Endothelial cell (in vitro differentiated cells): ENCODE measurements at regions not wholly inside any gene's neighbourhood (a gene's known extent, or its start where the extent isn't known, plus 50 kb on each side); places are given as distances from the start of the nearest gene placed in this dataset.
"Not testable (repeated sequence)": the region's sequence is repeated elsewhere in the genome, so short reads cannot be mapped to it uniquely, and the experiment has no call there.

Experiments used
- DNase-seq: peaks from one replicate; pipeline ENCODE4 v3.0.0; 2021; ENCODE audit warnings: low spot score
- H3K27ac Mint-ChIP-seq: one replicate; pipeline ENCODE4 v1.8.0; 2021; ENCODE audit warnings: mixed read lengths, inconsistent platforms; ENCODE audit not compliant: unreplicated experiment
- H3K27me3 Mint-ChIP-seq: one replicate; pipeline ENCODE4 v1.8.0; 2021; ENCODE audit warnings: mild to moderate bottlenecking, moderate library complexity, mixed read lengths, inconsistent platforms; ENCODE audit not compliant: unreplicated experiment
- H3K36me3 Mint-ChIP-seq: one replicate; pipeline ENCODE4 v1.8.0; 2021; ENCODE audit warnings: mild to moderate bottlenecking, low read depth, mixed read lengths, inconsistent platforms; ENCODE audit not compliant: unreplicated experiment
- H3K4me1 Mint-ChIP-seq: one replicate; pipeline ENCODE4 v1.8.0; 2021; ENCODE audit warnings: mild to moderate bottlenecking, mixed read lengths, inconsistent platforms; ENCODE audit not compliant: unreplicated experiment
- H3K4me3 Mint-ChIP-seq: one replicate; pipeline ENCODE4 v1.8.0; 2021; ENCODE audit warnings: mild to moderate bottlenecking, mixed read lengths, inconsistent platforms; ENCODE audit not compliant: unreplicated experiment
- H3K9me3 Mint-ChIP-seq: one replicate; pipeline ENCODE4 v1.8.0; 2021; ENCODE audit warnings: mixed read lengths, inconsistent platforms; ENCODE audit not compliant: unreplicated experiment
- TF ChIP-seq, protein P1 (sequence below): fragments of 200-600 bp; sonication (generic); IDR thresholded peaks from one replicate; pipeline ENCODE4 v1.5.0; 2021; ENCODE audit warnings: antibody characterized with exemption; ENCODE audit not compliant: unreplicated experiment

DNA sequence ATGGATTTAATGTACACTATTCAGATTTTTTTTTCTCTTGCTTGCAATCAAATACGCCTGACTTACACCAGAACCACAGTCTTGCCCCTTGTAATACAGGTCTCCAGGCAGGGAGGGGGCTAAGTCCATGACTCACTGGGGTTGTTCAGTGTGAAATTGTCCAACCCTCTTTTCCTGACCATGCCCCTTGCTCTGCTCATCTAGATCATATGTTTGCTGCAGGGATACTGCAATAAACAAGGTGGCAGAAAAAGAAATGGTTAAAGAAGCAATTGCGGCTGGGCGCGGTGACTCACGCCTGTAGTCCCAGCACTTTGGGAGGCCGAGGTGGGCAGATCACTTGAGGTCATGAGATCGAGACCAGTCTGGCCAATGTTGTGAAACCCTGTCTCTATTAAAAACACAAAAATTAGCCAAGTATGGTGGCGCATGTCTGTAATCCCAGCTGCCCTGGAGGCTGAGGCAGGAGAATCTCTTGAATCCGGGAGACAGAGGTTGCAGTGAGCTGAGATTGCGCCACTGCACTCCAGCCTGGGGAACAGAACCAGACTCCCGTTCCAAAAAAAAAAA, 85.5 kb downstream of the TMEM130 start:
- TF ChIP-seq, protein P1, sequence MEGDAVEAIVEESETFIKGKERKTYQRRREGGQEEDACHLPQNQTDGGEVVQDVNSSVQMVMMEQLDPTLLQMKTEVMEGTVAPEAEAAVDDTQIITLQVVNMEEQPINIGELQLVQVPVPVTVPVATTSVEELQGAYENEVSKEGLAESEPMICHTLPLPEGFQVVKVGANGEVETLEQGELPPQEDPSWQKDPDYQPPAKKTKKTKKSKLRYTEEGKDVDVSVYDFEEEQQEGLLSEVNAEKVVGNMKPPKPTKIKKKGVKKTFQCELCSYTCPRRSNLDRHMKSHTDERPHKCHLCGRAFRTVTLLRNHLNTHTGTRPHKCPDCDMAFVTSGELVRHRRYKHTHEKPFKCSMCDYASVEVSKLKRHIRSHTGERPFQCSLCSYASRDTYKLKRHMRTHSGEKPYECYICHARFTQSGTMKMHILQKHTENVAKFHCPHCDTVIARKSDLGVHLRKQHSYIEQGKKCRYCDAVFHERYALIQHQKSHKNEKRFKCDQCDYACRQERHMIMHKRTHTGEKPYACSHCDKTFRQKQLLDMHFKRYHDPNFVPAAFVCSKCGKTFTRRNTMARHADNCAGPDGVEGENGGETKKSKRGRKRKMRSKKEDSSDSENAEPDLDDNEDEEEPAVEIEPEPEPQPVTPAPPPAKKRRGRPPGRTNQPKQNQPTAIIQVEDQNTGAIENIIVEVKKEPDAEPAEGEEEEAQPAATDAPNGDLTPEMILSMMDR: no peak
- no peaks in the 10 kb centered on the region for H3K9me3 Mint-ChIP-seq
- peaks cover 1% of the 10 kb centered on the region for H3K27me3 Mint-ChIP-seq
- no peak for DNase-seq
- H3K27ac Mint-ChIP-seq: no peak overlapping the region
- no peaks in the 10 kb centered on the region for H3K36me3 Mint-ChIP-seq
- no peak overlapping the region for H3K4me3 Mint-ChIP-seq
- no peaks in the 10 kb centered on the region for H3K4me1 Mint-ChIP-seq

GRCh38 chr7:98785929-98786571, 83.8 kb downstream of the TMEM130 start:
- Mint-ChIP-seq H3K36me3 (no peaks in the 10 kb centered on the region), H3K27me3 (peaks cover 4% of the 10 kb centered on the region), H3K4me3 (no peak overlapping the region), H3K9me3 (no peaks in the 10 kb centered on the region), H3K27ac (no peak overlapping the region), H3K4me1 (no peaks in the 10 kb centered on the region)
- no peak for DNase-seq
- TF ChIP-seq, protein P1: no peak

DNA sequence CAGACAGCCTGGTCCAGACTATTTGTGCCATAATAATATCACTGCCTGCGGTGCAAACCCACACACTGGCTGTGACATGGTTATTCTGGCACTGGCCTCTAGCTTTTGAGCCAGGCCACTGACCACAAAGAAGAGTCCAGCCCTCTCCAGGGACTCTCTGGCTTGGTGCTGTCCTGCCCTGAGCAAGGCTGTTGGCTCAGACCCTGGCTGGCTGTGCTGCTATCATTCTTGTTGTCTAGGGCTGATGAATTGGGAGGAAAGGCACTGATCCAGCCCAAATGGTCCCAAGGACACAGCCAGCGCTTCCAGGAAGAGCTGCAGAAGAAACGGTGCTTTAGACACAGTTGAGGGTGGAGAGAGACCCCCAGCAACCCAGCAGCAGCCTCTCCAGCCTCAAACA, 80.8 kb downstream of the TMEM130 start:
- Mint-ChIP-seq H3K4me1 (no peaks in the 10 kb centered on the region), H3K27ac (no peak overlapping the region), H3K27me3 (peaks cover 4% of the 10 kb centered on the region), H3K9me3 (no peaks in the 10 kb centered on the region), H3K36me3 (no peaks in the 10 kb centered on the region), H3K4me3 (no peak overlapping the region)
- TF ChIP-seq, protein P1: no peak
- DNase-seq: no peak

DNA sequence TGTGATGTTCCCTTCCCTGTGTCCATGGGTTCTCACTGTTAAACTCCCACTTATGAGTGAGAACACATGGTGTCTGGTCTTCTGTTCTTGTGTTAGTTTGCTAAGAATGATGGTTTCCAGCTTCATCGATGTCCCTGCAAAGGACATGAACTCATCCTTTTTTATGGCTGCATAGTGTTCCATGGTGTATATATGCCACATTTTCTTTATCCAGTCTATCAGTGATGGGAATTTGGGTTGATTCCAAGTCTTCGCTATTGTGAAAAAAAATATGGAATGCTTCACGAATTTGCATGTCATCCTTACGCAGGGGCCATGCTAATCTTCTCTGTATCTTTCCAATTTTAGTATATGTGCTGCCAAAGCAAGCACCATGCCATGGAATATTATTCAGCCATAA, 75.4 kb downstream of the TMEM130 start:
- DNase-seq, H3K27me3 Mint-ChIP-seq, H3K4me3 Mint-ChIP-seq, H3K36me3 Mint-ChIP-seq, H3K9me3 Mint-ChIP-seq, H3K4me1 Mint-ChIP-seq, H3K27ac Mint-ChIP-seq: not testable (repeated sequence)

DNA sequence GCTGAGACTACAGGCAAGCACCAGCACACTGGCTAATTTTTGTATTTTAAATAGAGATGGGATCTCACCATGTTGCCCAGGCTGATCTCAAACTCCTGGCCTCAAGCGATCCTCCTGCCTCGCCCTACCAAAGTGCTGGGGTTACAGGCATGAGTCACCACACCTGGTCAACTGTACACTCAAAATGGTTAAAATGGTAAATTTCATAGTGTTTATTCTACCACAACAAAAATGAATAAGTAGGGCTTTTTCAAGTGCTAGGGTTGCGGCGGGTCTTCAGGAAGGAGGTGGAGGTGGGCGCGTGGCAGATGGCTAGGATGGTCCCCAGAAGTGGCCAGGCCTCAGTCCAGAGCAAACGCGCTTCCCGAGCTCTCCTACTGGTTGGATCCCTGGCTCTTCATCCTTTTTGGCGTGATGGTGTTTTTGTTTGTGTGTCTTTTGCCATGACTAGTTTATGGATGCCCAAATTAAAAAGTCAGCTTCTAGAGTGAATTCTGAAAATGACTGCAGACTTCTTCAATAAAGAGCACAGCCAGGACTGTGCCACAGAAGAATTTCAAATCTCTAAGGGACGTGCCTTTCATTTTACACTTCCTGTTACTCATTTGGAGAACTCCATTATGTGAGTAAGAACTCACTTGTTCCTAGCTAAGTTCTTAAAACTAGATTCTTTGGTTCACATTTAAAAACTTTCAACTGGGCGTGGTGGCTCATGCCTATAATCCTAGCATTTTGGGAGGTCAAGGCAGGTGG, 73.9 kb downstream of the TMEM130 start:
- H3K4me1 Mint-ChIP-seq: no peaks in the 10 kb centered on the region
- DNase-seq: no peak
- H3K4me3 Mint-ChIP-seq: no peak overlapping the region
- TF ChIP-seq, protein P1: no peak
- no peaks in the 10 kb centered on the region for H3K9me3 Mint-ChIP-seq
- peaks cover 3% of the 10 kb centered on the region for H3K27me3 Mint-ChIP-seq
- H3K36me3 Mint-ChIP-seq: no peaks in the 10 kb centered on the region
- H3K27ac Mint-ChIP-seq: no peak overlapping the region
